AG10803 (cell line): ENCODE measurements at regions not wholly inside any gene's neighbourhood (a gene's known extent, or its start where the extent isn't known, plus 50 kb on each side); places are given as distances from the start of the nearest gene placed in this dataset.

Experiments used
- DNase-seq: peaks from one replicate; pipeline ENCODE4 v3.0.0; 2010; ENCODE audit warnings: low read depth
- H3K4me3 ChIP-seq: 2 replicates; pipeline ENCODE4 v1.5.1; 2011; ENCODE audit warnings: mild to moderate bottlenecking, low read length, control low read depth
- TF ChIP-seq, protein P1 (sequence below): conservative IDR thresholded peaks from 2 replicates; pipeline ENCODE4 v1.5.1; 2011; ENCODE audit warnings: mild to moderate bottlenecking, low read length, control low read depth, inconsistent platforms

DNA sequence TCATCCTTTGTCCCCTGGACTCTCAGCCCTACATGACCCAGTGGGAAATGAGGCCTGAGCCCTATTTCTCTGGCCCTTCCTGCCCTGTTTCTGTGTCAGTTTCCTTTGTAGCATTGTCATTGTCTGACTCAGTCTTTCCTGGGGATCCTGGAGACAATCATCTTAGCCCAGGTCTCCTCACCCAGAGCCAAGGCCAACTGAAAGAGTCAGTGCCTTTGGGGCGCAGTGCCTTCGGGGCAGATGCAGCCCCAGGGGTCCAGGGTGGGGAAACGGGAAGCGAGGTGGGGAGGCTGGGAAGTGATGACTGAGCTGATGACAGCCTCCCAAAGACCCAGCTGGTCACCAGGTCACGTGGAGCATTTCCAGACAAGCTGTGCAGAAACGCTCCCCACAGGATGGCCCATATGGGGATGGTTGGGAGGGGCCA is 93.3 kb upstream of the SULF2 start:
- H3K4me3 ChIP-seq: no peak overlapping the region
- no peak for DNase-seq
- TF ChIP-seq, protein P1, sequence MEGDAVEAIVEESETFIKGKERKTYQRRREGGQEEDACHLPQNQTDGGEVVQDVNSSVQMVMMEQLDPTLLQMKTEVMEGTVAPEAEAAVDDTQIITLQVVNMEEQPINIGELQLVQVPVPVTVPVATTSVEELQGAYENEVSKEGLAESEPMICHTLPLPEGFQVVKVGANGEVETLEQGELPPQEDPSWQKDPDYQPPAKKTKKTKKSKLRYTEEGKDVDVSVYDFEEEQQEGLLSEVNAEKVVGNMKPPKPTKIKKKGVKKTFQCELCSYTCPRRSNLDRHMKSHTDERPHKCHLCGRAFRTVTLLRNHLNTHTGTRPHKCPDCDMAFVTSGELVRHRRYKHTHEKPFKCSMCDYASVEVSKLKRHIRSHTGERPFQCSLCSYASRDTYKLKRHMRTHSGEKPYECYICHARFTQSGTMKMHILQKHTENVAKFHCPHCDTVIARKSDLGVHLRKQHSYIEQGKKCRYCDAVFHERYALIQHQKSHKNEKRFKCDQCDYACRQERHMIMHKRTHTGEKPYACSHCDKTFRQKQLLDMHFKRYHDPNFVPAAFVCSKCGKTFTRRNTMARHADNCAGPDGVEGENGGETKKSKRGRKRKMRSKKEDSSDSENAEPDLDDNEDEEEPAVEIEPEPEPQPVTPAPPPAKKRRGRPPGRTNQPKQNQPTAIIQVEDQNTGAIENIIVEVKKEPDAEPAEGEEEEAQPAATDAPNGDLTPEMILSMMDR: no peak

DNA sequence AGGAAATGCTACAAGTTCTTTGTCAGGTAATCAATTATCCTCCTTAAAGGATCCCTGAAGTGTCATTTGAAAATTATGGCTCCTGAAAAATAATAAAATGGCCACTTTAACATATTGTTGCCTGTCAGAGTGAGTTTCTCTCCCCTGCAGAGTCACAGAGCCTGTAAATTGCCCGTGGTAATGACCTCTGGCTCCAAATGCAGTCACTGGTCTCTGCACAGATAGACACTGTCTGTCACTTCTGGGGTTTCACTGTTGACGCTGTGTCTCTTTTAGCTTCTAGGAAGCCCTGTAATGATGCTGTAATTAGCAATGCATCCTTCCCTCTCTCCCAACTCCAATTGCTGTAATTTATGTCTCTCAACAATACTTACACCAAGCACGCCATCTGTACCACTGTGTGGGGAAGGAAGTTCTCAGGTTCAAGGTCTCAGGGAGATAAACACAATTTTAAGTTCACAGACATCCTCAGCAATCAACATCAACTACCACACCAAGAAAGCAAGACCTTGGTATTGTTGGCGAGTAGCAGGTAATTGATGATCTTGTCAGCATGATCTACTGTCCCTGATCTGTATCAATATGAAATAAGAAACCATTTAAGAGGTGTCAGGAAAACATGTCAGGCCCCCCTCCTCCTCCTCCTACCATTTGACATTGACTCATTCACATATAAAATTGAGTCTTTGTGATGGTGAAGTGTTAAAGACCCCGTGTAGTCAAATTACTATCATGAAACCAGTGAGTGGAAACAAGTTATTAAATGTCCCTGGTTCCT is 91.2 kb upstream of the SULF2 start:
- no peak for DNase-seq
- no peak overlapping the region for H3K4me3 ChIP-seq
- TF ChIP-seq, protein P1: no peak

DNA sequence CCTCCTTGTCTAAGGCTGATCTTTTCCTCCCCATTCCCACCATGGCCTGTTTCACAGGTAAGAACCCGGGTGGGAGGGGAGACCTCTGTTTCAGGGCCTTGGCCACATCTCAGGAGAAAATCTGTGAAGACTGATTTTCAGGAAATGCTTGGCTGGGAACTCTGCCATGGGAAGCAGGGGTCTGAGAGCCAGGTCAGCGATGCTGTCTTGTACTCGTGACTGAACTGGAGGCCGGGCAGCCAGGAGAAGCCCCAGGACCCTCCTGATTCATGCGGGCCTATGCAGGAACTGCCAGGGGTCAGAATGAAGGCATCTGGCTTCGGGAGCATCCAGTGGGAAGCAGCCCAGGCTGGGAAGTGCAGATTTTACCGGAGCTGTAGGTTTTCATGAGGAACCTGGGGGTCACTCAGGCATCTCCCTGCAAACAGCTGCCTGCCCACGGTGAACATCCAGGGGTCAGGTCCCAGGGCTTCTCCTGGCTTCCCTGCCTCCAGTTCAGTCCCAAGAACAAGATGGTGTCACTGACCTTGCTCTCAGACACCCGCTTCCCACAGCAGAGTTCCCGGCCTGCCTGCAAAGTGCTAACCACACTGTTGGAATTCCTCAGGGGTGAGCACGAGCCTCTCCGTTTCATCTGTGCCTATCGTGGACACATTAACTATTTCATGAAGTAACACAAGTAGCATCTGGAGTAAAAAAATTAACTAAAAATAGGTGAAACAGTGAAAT is 90.2 kb upstream of the SULF2 start:
- TF ChIP-seq, protein P1: no peak
- DNase-seq: peak; percentile 64
- H3K4me3 ChIP-seq: no peak overlapping the region

DNA sequence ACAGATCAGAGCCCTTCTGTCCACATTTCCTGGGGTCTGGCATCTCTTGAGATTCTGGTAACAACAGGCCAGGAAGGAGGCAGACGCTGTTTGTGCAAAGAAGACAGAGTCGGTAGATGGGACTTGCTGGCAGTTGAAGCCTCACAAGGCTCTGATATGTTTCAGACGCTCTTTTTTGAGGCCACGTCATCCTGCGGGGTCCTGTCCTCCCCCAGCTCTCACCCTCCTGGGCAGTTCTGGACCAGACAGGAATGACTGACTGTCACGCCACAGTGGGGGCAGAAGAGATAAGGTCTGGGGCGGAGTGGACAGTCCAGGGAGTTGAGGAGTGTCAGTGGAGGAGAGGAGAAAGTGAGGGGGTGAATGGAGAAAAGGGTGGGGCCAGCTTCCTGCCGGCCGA is 87.1 kb upstream of the SULF2 start:
- H3K4me3 ChIP-seq: no peak overlapping the region
- TF ChIP-seq, protein P1: no peak
- no peak for DNase-seq

DNA sequence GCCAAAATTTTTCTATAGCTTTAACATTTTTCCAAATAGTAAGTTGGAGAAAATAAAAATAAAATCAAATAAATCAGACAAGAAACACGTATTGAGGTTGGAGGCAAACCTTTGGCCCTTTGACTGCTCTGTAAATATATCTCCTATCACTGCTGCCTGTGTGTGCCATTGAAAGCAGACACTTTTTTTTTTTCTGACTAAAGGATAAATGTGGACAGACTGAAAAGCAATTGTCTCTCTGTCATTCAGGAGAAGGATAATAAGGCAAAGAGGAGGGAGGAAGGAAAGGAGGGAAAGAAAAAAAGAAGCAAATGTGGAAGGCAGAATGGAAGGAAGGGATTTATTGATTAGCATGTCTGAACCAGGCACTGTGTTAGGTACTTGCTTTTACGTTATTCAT is 85.2 kb upstream of the SULF2 start:
- H3K4me3 ChIP-seq: no peak overlapping the region
- TF ChIP-seq, protein P1: no peak
- no peak for DNase-seq

DNA sequence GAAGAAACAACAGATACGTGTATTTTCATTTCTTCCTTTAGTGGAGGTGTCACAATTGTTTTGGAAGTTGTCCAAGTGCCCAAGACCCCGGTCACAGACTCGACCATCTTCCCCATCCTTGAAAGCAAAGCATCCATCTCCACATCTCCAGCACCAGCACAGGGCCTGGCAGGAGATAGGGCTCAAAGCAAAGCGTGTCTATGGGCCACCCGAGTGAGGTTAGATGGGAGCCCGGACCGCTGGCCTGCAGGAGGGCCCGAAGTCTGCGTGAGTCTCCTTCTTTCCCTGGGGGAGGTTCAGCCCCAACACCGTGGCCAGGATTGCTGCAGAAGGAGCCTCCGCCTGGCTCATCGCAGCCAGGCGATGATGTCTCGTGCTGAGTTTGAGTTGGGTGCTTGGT is 83.5 kb upstream of the SULF2 start:
- TF ChIP-seq, protein P1: no peak

DNA sequence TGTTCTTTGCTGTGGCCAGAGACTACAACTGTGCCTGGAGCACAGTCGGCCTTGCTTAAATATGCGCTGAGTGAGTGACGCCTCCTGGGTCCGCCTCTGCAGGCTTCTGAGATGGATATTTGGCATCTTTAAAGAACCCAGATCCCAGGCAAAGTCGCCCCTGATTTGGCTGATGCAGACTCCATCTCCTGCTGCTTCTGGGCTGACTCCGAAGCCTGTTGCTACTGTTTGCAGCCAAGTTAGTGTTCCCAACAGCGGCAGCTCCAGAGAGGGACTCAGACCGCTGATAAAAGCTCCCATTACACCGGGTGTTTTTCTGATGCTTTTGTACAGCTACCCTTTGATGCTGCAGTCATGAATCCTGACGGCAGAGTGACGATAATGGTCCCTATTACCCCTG is 83.0 kb upstream of the SULF2 start:
- no peak for DNase-seq
- TF ChIP-seq, protein P1: no peak
- H3K4me3 ChIP-seq: no peak overlapping the region

More for the DNA sequence above, 83.5 kb upstream of the SULF2 start:
- no peak for DNase-seq
- H3K4me3 ChIP-seq: no peak overlapping the region
